Gastroesophageal sphincter (tissue), 3 donors: ENCODE measurements at regions not wholly inside any gene's neighbourhood (a gene's known extent, or its start where the extent isn't known, plus 50 kb on each side); places are given as distances from the start of the nearest gene placed in this dataset.

ENCODE experiments used
- CTCF ChIP-seq, 4 experiments: fragments of 200-600 bp in 2 of 4; fragments of 450-650 bp in 2 of 4; sonication (generic) in 1 of 4; IDR thresholded peaks; one replicate each; pipeline ENCODE4 v1.5.1; 2017 to 2019; ENCODE audit warnings: antibody characterized with exemption in 4 of 4, mild to moderate bottlenecking in 2 of 4, moderate library complexity in 2 of 4
- EP300 ChIP-seq: sonication (generic); formaldehyde crosslinking; IDR thresholded peaks from one replicate; pipeline ENCODE4 v1.6.1; 2017; ENCODE audit warnings: antibody characterized with exemption, mild to moderate bottlenecking
- POLR2A ChIP-seq, 2 donors: fragments of 450-650 bp; IDR thresholded peaks; one replicate each; pipeline ENCODE4 v1.6.1; 2017; ENCODE audit warnings: antibody characterized with exemption in 2 of 2, mild to moderate bottlenecking in 2 of 2, moderate library complexity in 1 of 2
- POLR2AphosphoS5 ChIP-seq: sonication (generic); formaldehyde crosslinking; IDR thresholded peaks from one replicate; pipeline ENCODE4 v1.6.1; 2017; ENCODE audit warnings: antibody characterized with exemption

DNA sequence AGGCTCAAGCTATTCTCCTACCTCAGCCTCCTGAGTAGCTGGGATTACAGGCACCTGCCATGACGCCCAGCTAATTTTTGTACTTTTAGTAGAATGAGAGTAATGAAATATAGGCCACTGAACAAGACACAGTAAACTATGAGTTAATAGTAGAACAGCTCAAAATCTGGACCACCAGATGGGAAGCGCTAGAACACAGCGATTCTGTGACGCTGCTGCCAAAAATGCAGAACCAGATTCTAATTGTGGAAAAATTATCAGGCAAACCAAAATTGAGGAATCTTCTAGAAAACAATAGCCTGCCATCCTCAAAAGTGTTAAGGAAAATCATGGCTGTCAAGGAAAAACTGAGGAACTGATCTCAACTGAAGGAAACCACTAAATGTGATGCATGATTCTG, 111.4 kb upstream of the TIAM1 start:
- TF ChIP-seq CTCF (IDR thresholded peaks at IDR 0.05) (no peak), POLR2A (IDR thresholded peaks at IDR 0.05) (no peak), POLR2AphosphoS5 (no peak), EP300 (no peak)
